ENCODE measurements at regions not wholly inside any gene's neighbourhood (a gene's known extent, or its start where the extent isn't known, plus 50 kb on each side); places are given as distances from the start of the nearest gene placed in this dataset.
"Not testable (repeated sequence)": the region's sequence is repeated elsewhere in the genome, so short reads cannot be mapped to it uniquely, and the experiment has no call there.

DNA sequence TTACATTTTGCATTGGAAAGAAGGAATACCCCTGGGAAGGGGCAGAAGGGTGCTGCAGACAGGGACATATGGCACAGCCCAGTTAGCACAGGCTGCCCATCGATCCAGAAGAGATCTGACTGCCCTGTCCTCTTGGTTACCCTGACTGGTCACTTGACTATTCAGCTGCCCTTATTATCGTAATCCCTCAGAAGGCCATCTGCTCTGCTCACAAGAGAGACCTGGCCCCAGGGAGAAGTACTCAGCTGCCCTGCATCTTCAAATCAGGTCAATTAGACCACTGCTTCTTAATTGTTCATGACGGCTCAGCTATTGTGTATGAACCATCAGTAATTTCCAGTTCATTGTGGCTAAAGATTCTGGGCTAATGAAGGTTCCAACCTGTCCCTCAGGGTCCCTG is 345.0 kb downstream of the TLE1 start:
- Mint-ChIP-seq H3K4me1 (ENCODE audit: low read depth) (no peaks in the 10 kb centered on the region), H3K9me3 (ENCODE audit: insufficient read depth) (no peaks in the 10 kb centered on the region), H3K36me3 (ENCODE audit: low read depth) (no peaks in the 10 kb centered on the region), H3K4me3 (no peak overlapping the region), H3K27ac (no peak overlapping the region), H3K27me3 (ENCODE audit: low read depth) (no peaks in the 10 kb centered on the region)
- ChIA-PET CTCF (no interaction called here), POLR2A (no interaction called here)
- no peak for DNase-seq
- no peak for ATAC-seq

DNA sequence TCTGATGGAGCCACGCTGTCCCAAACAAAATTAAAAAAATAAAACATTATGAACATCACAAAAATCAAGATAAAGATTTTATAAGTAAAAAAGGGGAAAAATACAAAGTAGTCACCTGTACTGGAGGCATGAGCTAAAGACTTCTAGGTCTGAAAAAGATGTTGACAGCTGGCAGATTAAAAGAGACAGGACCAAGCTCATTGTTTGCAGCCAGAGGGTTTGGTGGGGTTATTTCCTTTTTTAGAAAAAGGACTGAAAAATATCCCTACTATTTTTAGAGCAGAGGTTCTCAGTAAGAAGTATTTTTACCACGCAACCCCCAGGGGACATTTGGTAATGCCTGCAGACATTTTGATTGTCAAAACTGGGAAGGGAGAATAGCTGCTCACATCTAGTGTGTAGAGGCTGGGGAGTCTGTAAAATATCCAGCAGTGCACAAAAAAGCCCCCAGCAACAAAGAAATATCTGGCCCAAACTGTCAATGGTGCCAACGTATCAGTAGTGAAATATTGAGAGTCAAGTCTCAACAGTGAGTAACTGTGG is 353.4 kb downstream of the TLE1 start:
- POLR2A ChIA-PET: no interaction called here
- CTCF ChIA-PET: no interaction called here
- H3K27ac Mint-ChIP-seq: no peak overlapping the region
- no peak overlapping the region for H3K4me3 Mint-ChIP-seq
- no peaks in the 10 kb centered on the region for H3K27me3 Mint-ChIP-seq (ENCODE audit: low read depth)
- no peaks in the 10 kb centered on the region for H3K4me1 Mint-ChIP-seq (ENCODE audit: low read depth)
- ATAC-seq (no peak), DNase-seq (no peak)
- no peaks in the 10 kb centered on the region for H3K36me3 Mint-ChIP-seq (ENCODE audit: low read depth)
- H3K9me3 Mint-ChIP-seq (ENCODE audit: insufficient read depth): peaks cover 29% of the 10 kb centered on the region

- ATAC-seq (no peak), DNase-seq (no peak)
- no peak overlapping the region for H3K4me3 Mint-ChIP-seq
- peaks cover 23% of the 10 kb centered on the region for H3K9me3 Mint-ChIP-seq (ENCODE audit: insufficient read depth)
- no peaks in the 10 kb centered on the region for H3K4me1 Mint-ChIP-seq (ENCODE audit: low read depth)
- H3K27me3 Mint-ChIP-seq (ENCODE audit: low read depth): no peaks in the 10 kb centered on the region
- ChIA-PET POLR2A (no interaction called here), CTCF (no interaction called here)
- H3K27ac Mint-ChIP-seq: no peak overlapping the region
- H3K36me3 Mint-ChIP-seq (ENCODE audit: low read depth): no peaks in the 10 kb centered on the region
These were observed 367.8 kb downstream of the TLE1 start for GRCh38 chr9:81321551-81321950.

GRCh38 chr9:81320909-81321482 is 368.4 kb downstream of the TLE1 start:
- CTCF ChIA-PET: no interaction called here
- no peaks in the 10 kb centered on the region for H3K27me3 Mint-ChIP-seq (ENCODE audit: low read depth)
- POLR2A ChIA-PET: no interaction called here
- DNase-seq (no peak), ATAC-seq (no peak)
- no peaks in the 10 kb centered on the region for H3K4me1 Mint-ChIP-seq (ENCODE audit: low read depth)
- H3K27ac Mint-ChIP-seq: no peak overlapping the region
- no peaks in the 10 kb centered on the region for H3K36me3 Mint-ChIP-seq (ENCODE audit: low read depth)
- peaks cover 21% of the 10 kb centered on the region for H3K9me3 Mint-ChIP-seq (ENCODE audit: insufficient read depth)
- no peak overlapping the region for H3K4me3 Mint-ChIP-seq

DNA sequence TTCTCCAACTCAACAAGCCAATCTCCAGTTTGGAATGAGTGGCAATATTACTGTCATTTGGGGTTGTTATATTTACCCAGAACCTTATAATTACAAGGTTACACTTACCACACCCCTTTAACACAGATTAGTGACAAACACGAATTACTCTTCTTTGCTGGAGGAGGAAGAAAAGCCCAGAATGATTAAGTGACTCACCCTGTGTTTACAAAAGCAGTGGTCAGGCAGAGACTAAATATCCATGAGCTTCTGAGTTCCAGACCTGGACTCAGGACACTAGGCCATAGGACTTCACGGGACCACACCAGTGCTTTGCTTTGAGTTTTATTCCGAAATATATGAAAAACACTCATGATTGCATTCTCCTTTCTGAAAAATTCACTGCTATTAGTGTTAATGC is 370.8 kb downstream of the TLE1 start:
- DNase-seq (no peak), ATAC-seq (no peak)
- H3K27ac Mint-ChIP-seq: no peak overlapping the region
- H3K4me1 Mint-ChIP-seq (ENCODE audit: low read depth): no peaks in the 10 kb centered on the region
- H3K4me3 Mint-ChIP-seq: no peak overlapping the region
- peaks cover 24% of the 10 kb centered on the region for H3K9me3 Mint-ChIP-seq (ENCODE audit: insufficient read depth)
- H3K27me3 Mint-ChIP-seq (ENCODE audit: low read depth): no peaks in the 10 kb centered on the region
- no peaks in the 10 kb centered on the region for H3K36me3 Mint-ChIP-seq (ENCODE audit: low read depth)
- CTCF ChIA-PET: no interaction called here
- POLR2A ChIA-PET: no interaction called here

- no peak for DNase-seq
- ChIA-PET POLR2A (no interaction called here), CTCF (no interaction called here)
- Mint-ChIP-seq H3K9me3 (ENCODE audit: insufficient read depth) (peaks cover 24% of the 10 kb centered on the region), H3K36me3 (ENCODE audit: low read depth) (no peaks in the 10 kb centered on the region), H3K4me1 (ENCODE audit: low read depth) (no peaks in the 10 kb centered on the region), H3K4me3 (no peak overlapping the region), H3K27me3 (ENCODE audit: low read depth) (no peaks in the 10 kb centered on the region), H3K27ac (no peak overlapping the region)
- no peak for ATAC-seq
These were observed 371.4 kb downstream of the TLE1 start for GRCh38 chr9:81317939-81318338.

GRCh38 chr9:81317223-81317622 is 372.1 kb downstream of the TLE1 start:
- POLR2A ChIA-PET: no interaction called here

DNA sequence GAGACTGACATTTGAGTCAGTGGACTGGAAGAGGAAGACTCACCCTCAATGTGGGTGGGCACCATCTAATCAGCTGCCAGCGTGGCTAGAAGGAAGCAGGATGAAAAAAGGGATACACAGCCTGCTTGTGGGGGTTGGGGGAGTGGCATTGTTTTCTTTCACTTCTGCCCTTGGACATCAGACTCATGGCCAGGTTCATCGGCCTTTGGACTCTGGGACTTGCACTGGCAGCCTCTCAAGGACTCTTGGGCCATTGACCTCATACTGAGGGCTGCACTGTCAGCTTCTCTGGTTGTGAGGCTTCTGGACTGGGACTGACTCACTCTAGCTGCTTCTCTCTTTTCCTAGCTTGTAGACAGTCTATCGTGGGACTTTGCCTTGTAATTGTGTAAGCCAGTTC is 374.9 kb downstream of the TLE1 start:
- Mint-ChIP-seq H3K9me3 (ENCODE audit: insufficient read depth) (peaks cover 18% of the 10 kb centered on the region), H3K4me3 (no peak overlapping the region), H3K4me1 (ENCODE audit: low read depth) (no peaks in the 10 kb centered on the region), H3K27ac (no peak overlapping the region), H3K36me3 (ENCODE audit: low read depth) (no peaks in the 10 kb centered on the region), H3K27me3 (ENCODE audit: low read depth) (no peaks in the 10 kb centered on the region)
- CTCF ChIA-PET: no interaction called here
- DNase-seq (no peak), ATAC-seq (no peak)
- POLR2A ChIA-PET: no interaction called here

More at GRCh38 chr9:81317223-81317622, 372.1 kb downstream of the TLE1 start:
- H3K4me3 Mint-ChIP-seq: no peak overlapping the region
- DNase-seq (no peak), ATAC-seq (no peak)
- no peaks in the 10 kb centered on the region for H3K27me3 Mint-ChIP-seq (ENCODE audit: low read depth)
- H3K4me1 Mint-ChIP-seq (ENCODE audit: low read depth): no peaks in the 10 kb centered on the region
- CTCF ChIA-PET: no interaction called here
- peaks cover 24% of the 10 kb centered on the region for H3K9me3 Mint-ChIP-seq (ENCODE audit: insufficient read depth)
- no peaks in the 10 kb centered on the region for H3K36me3 Mint-ChIP-seq (ENCODE audit: low read depth)
- H3K27ac Mint-ChIP-seq: no peak overlapping the region

- ChIA-PET CTCF (no interaction called here), POLR2A (no interaction called here)
- Mint-ChIP-seq H3K27ac (no peak overlapping the region), H3K27me3 (ENCODE audit: low read depth) (no peaks in the 10 kb centered on the region), H3K4me1 (ENCODE audit: low read depth) (no peaks in the 10 kb centered on the region), H3K4me3 (no peak overlapping the region), H3K36me3 (ENCODE audit: low read depth) (no peaks in the 10 kb centered on the region), H3K9me3 (ENCODE audit: insufficient read depth) (peaks cover 18% of the 10 kb centered on the region)
- no peak for ATAC-seq
- no peak for DNase-seq
These were observed 375.5 kb downstream of the TLE1 start for GRCh38 chr9:81313877-81314276.

GRCh38 chr9:81312346-81312745 is 377.0 kb downstream of the TLE1 start:
- no peak for DNase-seq
- ChIA-PET POLR2A (no interaction called here), CTCF (no interaction called here)
- H3K4me1 Mint-ChIP-seq (ENCODE audit: low read depth): no peaks in the 10 kb centered on the region
- H3K27ac Mint-ChIP-seq: no peak overlapping the region
- peaks cover 15% of the 10 kb centered on the region for H3K9me3 Mint-ChIP-seq (ENCODE audit: insufficient read depth)
- H3K27me3 Mint-ChIP-seq (ENCODE audit: low read depth): no peaks in the 10 kb centered on the region
- no peak for ATAC-seq
- H3K4me3 Mint-ChIP-seq: no peak overlapping the region
- no peaks in the 10 kb centered on the region for H3K36me3 Mint-ChIP-seq (ENCODE audit: low read depth)

- Mint-ChIP-seq H3K27me3 (ENCODE audit: low read depth) (no peaks in the 10 kb centered on the region), H3K36me3 (ENCODE audit: low read depth) (no peaks in the 10 kb centered on the region), H3K4me3 (no peak overlapping the region), H3K27ac (no peak overlapping the region), H3K4me1 (ENCODE audit: low read depth) (no peaks in the 10 kb centered on the region), H3K9me3 (ENCODE audit: insufficient read depth) (peaks cover 4% of the 10 kb centered on the region)
- ChIA-PET CTCF (no interaction called here), POLR2A (no interaction called here)
- DNase-seq (no peak), ATAC-seq (no peak)
These were observed 380.9 kb downstream of the TLE1 start for GRCh38 chr9:81308404-81308803.

- ATAC-seq; H3K27ac Mint-ChIP-seq; H3K4me3 Mint-ChIP-seq; H3K4me1 Mint-ChIP-seq (ENCODE audit: low read depth); H3K27me3 Mint-ChIP-seq (ENCODE audit: low read depth); H3K9me3 Mint-ChIP-seq (ENCODE audit: insufficient read depth); POLR2A ChIA-PET; H3K36me3 Mint-ChIP-seq (ENCODE audit: low read depth); DNase-seq; CTCF ChIA-PET: not testable (repeated sequence)
These were observed 381.6 kb downstream of the TLE1 start for GRCh38 chr9:81307791-81308190.

GRCh38 chr9:81305561-81306182 is 383.7 kb downstream of the TLE1 start:
- peaks cover 4% of the 10 kb centered on the region for H3K9me3 Mint-ChIP-seq (ENCODE audit: insufficient read depth)
- ChIA-PET CTCF (no interaction called here), POLR2A (no interaction called here)
- no peak overlapping the region for H3K4me3 Mint-ChIP-seq
- no peaks in the 10 kb centered on the region for H3K27me3 Mint-ChIP-seq (ENCODE audit: low read depth)
- DNase-seq (no peak), ATAC-seq (no peak)
- no peaks in the 10 kb centered on the region for H3K36me3 Mint-ChIP-seq (ENCODE audit: low read depth)
- H3K27ac Mint-ChIP-seq: no peak overlapping the region
- no peaks in the 10 kb centered on the region for H3K4me1 Mint-ChIP-seq (ENCODE audit: low read depth)
